Astrocyte of the cerebellum (primary cell): ENCODE measurements at regions not wholly inside any gene's neighbourhood (a gene's known extent, or its start where the extent isn't known, plus 50 kb on each side); places are given as distances from the start of the nearest gene placed in this dataset.
"Not testable (repeated sequence)": the region's sequence is repeated elsewhere in the genome, so short reads cannot be mapped to it uniquely, and the experiment has no call there.

ENCODE experiments used
- DNase-seq: peaks from one replicate; pipeline ENCODE4 v3.0.0-alpha.2; 2011; ENCODE audit warnings: low read depth
- H3K4me3 ChIP-seq: 2 replicates; pipeline ENCODE4 v1.5.1; 2011; ENCODE audit warnings: mild to moderate bottlenecking, low read depth, low read length, moderate library complexity
- in situ Hi-C: cut with HindIII; loops from 2 replicates; pipeline ENCODE4 v1.10.0; 2017; ENCODE audit warnings: low sequenced_read_pairs
- TF ChIP-seq, protein P1 (sequence below): IDR thresholded peaks from 2 replicates; pipeline ENCODE4 v1.5.1; 2012; ENCODE audit warnings: low read length, low read depth, moderate library complexity, mild to moderate bottlenecking; ENCODE audit errors: missing control alignments

DNA sequence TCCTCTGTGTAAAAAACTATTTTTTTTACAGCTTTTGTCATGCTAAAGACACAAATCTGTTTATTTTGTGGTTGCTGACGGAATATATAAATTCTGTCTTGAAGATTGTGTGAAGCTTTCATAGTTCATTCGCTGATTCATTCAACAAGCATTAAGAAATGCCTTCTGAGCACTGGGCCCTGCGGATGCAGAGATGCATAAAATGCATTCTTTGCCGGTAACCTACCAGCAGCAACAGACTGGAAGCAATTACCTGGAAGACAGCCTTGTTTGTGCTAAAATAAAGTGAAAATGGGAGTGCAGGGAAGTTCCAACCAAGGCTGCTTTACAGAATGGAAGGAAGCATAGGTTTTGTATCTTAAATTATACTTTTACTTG is 119.7 kb downstream of the PMAIP1 start:
- TF ChIP-seq, protein P1, sequence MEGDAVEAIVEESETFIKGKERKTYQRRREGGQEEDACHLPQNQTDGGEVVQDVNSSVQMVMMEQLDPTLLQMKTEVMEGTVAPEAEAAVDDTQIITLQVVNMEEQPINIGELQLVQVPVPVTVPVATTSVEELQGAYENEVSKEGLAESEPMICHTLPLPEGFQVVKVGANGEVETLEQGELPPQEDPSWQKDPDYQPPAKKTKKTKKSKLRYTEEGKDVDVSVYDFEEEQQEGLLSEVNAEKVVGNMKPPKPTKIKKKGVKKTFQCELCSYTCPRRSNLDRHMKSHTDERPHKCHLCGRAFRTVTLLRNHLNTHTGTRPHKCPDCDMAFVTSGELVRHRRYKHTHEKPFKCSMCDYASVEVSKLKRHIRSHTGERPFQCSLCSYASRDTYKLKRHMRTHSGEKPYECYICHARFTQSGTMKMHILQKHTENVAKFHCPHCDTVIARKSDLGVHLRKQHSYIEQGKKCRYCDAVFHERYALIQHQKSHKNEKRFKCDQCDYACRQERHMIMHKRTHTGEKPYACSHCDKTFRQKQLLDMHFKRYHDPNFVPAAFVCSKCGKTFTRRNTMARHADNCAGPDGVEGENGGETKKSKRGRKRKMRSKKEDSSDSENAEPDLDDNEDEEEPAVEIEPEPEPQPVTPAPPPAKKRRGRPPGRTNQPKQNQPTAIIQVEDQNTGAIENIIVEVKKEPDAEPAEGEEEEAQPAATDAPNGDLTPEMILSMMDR: no peak
- DNase-seq: peak; percentile 80
- in situ Hi-C loops: no loop called here
- H3K4me3 ChIP-seq: no peak overlapping the region

DNA sequence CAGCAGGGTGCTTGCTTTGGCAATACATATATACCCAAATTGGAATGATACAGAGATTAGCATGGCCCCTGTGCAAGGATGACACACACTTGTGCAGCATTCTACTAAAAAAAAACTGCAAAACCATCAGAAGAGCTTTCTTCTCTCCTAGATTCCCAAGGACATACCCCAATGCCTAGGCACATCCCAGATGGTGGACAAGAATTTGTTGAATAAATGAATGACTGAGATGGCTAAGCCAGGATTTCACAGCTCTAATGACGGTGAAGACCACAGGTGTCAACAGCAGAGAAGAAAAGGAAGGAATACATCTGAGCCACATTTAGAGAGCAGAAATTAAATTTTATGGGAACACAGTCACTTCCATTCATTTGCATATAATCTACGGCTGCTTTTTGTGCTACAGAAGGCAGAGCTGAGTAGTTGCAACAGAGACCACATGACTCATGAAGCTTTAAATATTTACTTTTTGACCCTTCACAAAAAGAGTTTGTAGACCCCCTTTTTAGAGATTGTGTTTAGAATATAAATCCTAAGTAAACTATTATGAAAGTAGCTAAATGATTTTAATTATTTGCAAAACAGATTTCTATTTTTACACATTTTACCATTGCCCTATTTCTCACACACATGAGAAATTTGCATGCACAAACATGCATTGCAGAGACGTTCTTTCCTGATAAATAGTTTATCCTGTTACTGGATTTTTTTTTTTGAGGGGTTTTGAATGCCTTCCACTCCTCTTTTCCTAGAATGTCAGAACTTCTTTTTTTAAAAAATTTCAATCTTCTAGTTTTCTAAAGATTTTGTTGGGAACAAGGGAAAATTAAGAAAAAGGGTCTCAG is 119.0 kb downstream of the PMAIP1 start:
- TF ChIP-seq, protein P1: no peak
- no peak overlapping the region for H3K4me3 ChIP-seq
- DNase-seq: no peak
- in situ Hi-C loops: no loop called here

DNA sequence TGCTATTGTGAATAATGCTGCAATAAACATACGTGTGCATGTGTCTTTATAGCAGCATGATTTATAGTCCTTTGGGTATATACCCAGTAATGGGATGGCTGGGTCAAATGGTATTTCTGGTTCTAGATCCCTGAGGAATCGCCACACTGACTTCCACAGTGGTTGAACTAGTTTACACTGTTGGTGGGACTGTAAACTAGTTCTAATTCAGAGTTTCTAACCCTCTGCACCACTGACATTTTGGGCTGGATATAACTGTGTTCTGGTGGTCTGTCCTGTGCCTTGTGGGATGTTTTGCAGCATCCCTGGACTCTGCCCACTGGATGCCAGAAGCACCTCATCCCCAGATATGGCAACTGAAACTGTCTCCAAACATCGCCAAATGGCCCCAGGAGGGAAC is 118.3 kb downstream of the PMAIP1 start:
- DNase-seq, in situ Hi-C loops, H3K4me3 ChIP-seq: not testable (repeated sequence)

DNA sequence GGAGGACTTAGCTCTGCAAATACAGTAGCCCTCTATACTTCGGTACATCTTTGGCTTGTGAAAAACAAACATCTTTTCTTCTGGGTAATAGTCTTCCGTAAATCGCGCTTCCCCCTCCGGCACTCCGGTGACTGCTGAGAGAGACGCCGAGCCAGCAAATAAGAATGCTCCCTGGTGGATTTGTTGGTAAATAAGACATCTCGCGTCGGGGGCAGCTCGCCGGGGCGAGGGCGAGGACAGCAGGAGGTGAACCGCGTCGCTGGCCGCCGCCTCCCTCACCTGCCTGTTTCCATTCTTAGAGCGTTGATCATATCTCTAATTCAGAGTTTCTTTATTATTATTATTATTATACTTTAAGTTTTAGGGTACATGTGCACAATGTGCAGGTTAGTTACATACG is 117.6 kb downstream of the PMAIP1 start:
- TF ChIP-seq, protein P1: no peak
- in situ Hi-C loops: no loop called here

DNA sequence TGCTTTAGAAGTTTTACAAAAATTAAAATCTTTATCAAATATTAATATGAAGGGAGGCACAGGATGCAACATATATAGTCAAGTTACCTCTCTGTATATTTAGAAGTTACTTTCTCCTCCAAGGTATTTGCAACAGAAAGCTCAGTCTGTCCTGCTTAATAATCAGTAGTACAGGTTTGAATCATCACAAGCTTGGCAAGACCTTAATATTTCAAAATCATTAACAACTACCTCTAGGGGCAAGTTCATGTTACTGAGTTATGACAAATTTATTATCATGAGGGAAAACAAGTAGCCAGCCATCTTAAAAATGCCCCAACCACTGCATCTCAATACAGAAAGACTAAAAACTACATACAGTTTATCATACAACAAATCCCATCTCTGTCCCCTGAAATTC is 116.0 kb downstream of the PMAIP1 start:
- DNase-seq, H3K4me3 ChIP-seq, in situ Hi-C loops: not testable (repeated sequence)

More for the DNA sequence above, 117.6 kb downstream of the PMAIP1 start:
- no peak overlapping the region for H3K4me3 ChIP-seq
- DNase-seq: no peak

DNA sequence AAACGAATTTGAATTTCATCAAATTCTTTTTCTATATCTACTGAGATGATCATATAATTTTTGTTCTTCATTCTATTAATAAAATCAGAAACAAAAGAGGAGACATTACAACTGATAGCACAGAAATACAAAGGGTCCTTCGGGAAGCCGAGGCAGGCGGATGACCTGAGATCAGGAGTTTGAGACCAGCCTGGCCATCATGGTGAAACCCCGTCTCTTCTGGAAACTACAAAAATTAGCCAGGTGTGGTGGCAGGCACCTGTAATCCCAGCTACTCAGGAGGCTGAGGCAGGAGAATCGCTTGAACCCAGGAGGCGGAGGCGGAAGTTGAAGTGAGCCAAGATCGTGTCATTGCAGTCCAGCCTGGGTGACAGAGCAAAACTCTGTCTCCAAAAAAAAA is 113.4 kb downstream of the PMAIP1 start:
- in situ Hi-C loops, DNase-seq, H3K4me3 ChIP-seq: not testable (repeated sequence)

DNA sequence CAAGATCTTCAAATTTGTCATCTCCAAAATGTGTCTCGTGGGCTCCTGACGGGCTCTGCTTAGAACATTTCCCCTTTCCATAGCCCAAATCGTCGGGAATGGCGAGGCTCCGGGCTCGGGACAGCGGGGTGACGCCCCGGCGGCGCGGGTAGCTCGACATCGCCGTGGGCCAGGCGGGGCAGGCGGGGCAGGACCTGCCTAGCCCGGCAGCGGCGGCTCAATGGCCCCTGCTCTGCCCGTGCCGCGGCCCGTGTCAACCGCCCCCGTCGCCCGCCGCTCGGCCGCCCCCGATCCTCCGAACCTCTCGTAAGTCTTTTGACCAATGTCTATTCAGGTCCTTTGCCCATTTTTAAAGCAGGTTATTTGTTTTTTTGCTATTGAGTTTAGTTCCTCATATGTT is 111.2 kb downstream of the PMAIP1 start:
- no peak for DNase-seq
- TF ChIP-seq, protein P1: no peak
- no peak overlapping the region for H3K4me3 ChIP-seq
- in situ Hi-C loops: no loop called here

DNA sequence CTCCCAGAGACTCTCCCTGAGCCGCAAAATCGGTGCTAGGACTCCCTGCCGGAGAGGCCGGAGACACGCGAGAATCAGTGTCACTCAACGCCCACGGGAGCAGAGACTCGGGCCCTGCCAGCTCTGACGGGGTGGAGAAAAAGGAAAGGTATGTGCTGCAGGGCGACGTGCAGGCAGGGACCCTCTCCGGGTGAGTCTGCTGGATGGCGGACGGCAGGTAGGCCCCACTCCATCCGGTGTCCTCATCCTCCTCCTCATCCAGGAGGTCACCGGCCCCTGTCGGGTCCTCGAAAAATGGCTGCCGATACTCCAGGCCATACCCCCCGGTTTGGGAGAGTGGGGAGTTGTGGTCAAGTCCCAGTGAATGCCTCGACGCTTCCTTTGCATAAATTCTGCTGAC is 110.7 kb downstream of the PMAIP1 start:
- no peak overlapping the region for H3K4me3 ChIP-seq
- TF ChIP-seq, protein P1: no peak
- no peak for DNase-seq
- in situ Hi-C loops: no loop called here
